ENCODE measurements at regions not wholly inside any gene's neighbourhood (a gene's known extent, or its start where the extent isn't known, plus 50 kb on each side); places are given as distances from the start of the nearest gene placed in this dataset.
"Not testable (repeated sequence)": the region's sequence is repeated elsewhere in the genome, so short reads cannot be mapped to it uniquely, and the experiment has no call there.

DNA sequence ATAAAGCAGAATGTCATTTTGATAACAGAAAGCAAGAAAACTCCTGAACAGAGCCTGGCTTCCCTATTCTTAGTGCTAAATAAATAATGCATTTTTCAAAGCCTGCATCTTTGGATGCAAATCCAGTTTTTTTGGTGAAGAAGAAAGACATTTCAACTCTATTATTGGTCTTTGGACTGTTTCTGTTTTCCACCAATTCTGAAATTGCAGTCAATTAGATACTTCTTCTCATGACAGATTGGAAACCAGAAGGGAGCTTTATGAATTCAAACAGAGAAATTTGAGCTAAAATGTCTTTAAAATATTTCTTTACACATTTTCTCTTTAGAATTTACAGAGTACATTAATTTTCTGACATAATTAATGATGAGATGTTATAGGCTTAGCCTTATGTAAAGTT lies 189.8 kb downstream of the YTHDC2 start:
- Histone ChIP-seq H3F3A (ENCODE audit: control insufficient read depth, insufficient read depth) (no peaks in the 10 kb centered on the region), H3K4me1 (ENCODE audit: control insufficient read depth, low read length) (no peaks in the 10 kb centered on the region), H3K4me3 (ENCODE audit: low read length) (no peak overlapping the region), H3K36me3 (ENCODE audit: control insufficient read depth, low read length) (no peaks in the 10 kb centered on the region), H3K9me2 (replicated peaks; ENCODE audit: control insufficient read depth, low read length) (no peaks in the 10 kb centered on the region), H3K4me2 (ENCODE audit: low read length) (no peak overlapping the region), H4K20me1 (ENCODE audit: control insufficient read depth, insufficient read depth, low read depth, low read length) (no peaks in the 10 kb centered on the region), H3K79me2 (ENCODE audit: control insufficient read depth, low read length) (no peaks in the 10 kb centered on the region), H3K27ac (ENCODE audit: low read depth, low read length) (no peak overlapping the region), H3K9me3 (ENCODE audit: control insufficient read depth, insufficient read depth, low read length) (no peaks in the 10 kb centered on the region), H3K27me3 (ENCODE audit: control insufficient read depth, low read length) (no peaks in the 10 kb centered on the region)
- no peak for TF ChIP-seq EZH2phosphoT487 (IDR thresholded peaks at IDR 0.05; ENCODE audit: borderline replicate concordance, low read length)
- TF ChIP-seq, protein P1, sequence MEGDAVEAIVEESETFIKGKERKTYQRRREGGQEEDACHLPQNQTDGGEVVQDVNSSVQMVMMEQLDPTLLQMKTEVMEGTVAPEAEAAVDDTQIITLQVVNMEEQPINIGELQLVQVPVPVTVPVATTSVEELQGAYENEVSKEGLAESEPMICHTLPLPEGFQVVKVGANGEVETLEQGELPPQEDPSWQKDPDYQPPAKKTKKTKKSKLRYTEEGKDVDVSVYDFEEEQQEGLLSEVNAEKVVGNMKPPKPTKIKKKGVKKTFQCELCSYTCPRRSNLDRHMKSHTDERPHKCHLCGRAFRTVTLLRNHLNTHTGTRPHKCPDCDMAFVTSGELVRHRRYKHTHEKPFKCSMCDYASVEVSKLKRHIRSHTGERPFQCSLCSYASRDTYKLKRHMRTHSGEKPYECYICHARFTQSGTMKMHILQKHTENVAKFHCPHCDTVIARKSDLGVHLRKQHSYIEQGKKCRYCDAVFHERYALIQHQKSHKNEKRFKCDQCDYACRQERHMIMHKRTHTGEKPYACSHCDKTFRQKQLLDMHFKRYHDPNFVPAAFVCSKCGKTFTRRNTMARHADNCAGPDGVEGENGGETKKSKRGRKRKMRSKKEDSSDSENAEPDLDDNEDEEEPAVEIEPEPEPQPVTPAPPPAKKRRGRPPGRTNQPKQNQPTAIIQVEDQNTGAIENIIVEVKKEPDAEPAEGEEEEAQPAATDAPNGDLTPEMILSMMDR (IDR thresholded peaks at IDR 0.05; ENCODE audit: low read depth, low read length, poor library complexity, severe bottlenecking) = no peak

DNA sequence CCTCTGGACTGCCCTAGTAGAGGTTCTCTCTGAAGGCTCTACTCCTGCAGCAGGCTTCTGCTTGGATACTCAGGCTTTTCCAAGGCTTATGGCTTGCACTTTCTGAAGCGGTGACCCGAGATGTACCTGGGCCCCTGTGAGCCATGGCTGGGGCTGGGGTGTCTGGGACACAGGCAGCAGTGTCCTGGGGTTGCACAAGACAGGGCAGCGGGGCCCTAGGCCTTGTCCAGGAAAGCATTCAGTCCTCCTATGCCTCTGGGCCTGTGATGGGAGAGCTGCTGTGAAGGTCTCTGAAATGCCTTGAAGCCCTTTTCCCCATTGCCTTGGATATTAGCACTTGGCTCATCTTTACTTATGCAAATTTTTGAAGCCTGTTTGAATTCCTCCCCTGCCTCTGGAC lies 192.2 kb downstream of the YTHDC2 start:
- Histone ChIP-seq H3F3A (ENCODE audit: control insufficient read depth, insufficient read depth) (no peaks in the 10 kb centered on the region), H3K27ac (ENCODE audit: low read depth, low read length) (no peak overlapping the region), H3K4me1 (ENCODE audit: control insufficient read depth, low read length) (no peaks in the 10 kb centered on the region)

DNA sequence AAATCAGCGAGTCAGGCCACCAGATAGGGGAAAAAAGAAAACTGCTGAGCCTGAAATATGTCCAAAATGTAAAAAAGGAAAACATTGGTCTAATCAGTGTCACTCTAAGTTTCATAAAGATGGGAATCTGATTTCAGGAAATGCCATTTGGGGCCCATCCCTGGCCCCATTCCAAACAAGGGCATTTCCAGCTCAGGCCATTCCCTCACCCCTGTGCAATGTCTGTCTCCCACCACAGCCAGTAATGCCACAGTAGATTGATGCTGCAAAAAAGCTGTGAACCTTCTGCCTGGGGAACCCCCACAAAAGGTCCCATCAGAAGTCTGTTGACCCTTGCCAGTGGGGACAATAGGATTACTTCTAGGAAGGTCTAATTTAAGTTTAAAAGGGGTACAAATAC lies 199.6 kb downstream of the YTHDC2 start:
- Histone ChIP-seq H3K9me3 (ENCODE audit: control insufficient read depth, insufficient read depth, low read length) (no peaks in the 10 kb centered on the region), H3K36me3 (ENCODE audit: control insufficient read depth, low read length) (no peaks in the 10 kb centered on the region), H3K4me1 (ENCODE audit: control insufficient read depth, low read length) (no peaks in the 10 kb centered on the region), H4K20me1 (ENCODE audit: control insufficient read depth, insufficient read depth, low read depth, low read length) (no peaks in the 10 kb centered on the region), H3F3A (ENCODE audit: control insufficient read depth, insufficient read depth) (no peaks in the 10 kb centered on the region), H3K4me3 (ENCODE audit: low read length) (no peak overlapping the region), H3K27me3 (ENCODE audit: control insufficient read depth, low read length) (no peaks in the 10 kb centered on the region), H3K27ac (ENCODE audit: low read depth, low read length) (no peak overlapping the region), H3K4me2 (ENCODE audit: low read length) (no peak overlapping the region), H3K79me2 (ENCODE audit: control insufficient read depth, low read length) (no peaks in the 10 kb centered on the region), H3K9me2 (replicated peaks; ENCODE audit: control insufficient read depth, low read length) (no peaks in the 10 kb centered on the region)
- no peak for TF ChIP-seq EZH2phosphoT487 (IDR thresholded peaks at IDR 0.05; ENCODE audit: borderline replicate concordance, low read length)
- TF ChIP-seq, protein P1 (IDR thresholded peaks at IDR 0.05; ENCODE audit: low read depth, low read length, poor library complexity, severe bottlenecking) = no peak

More for the DNA sequence above, 192.2 kb downstream of the YTHDC2 start:
- no peaks in the 10 kb centered on the region for H3K9me3 ChIP-seq (ENCODE audit: control insufficient read depth, insufficient read depth, low read length)
- TF ChIP-seq, protein P1 (IDR thresholded peaks at IDR 0.05; ENCODE audit: low read depth, low read length, poor library complexity, severe bottlenecking) = no peak
- TF ChIP-seq EZH2phosphoT487 (IDR thresholded peaks at IDR 0.05; ENCODE audit: borderline replicate concordance, low read length) = no peak
- H3K4me2 ChIP-seq (ENCODE audit: low read length) = no peak overlapping the region
- no peaks in the 10 kb centered on the region for H3K9me2 ChIP-seq (replicated peaks; ENCODE audit: control insufficient read depth, low read length)
- H3K36me3 ChIP-seq (ENCODE audit: control insufficient read depth, low read length) = no peaks in the 10 kb centered on the region
- no peaks in the 10 kb centered on the region for H3K27me3 ChIP-seq (ENCODE audit: control insufficient read depth, low read length)
- H4K20me1 ChIP-seq (ENCODE audit: control insufficient read depth, insufficient read depth, low read depth, low read length) = no peaks in the 10 kb centered on the region
- H3K4me3 ChIP-seq (ENCODE audit: low read length) = no peak overlapping the region
- no peaks in the 10 kb centered on the region for H3K79me2 ChIP-seq (ENCODE audit: control insufficient read depth, low read length)

DNA sequence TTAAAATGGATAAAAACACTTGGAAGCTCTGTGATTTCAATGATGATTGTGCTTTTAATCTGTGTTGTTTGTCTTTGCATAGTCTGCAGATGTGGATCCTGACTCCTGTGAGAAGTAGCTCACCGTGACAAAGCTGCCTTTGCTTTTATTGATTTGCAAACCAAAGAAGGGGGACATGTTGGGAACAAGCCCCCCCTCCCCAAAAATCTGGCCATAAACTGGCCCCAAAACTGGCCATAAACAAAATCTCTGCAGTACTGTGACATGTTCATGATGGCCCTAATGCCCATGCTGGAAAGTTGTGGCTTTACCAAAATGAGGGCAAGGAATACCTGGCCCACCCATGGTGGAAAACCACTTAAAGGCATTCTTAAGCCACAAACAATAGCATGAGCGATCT lies 202.4 kb downstream of the YTHDC2 start:
- not testable (repeated sequence) for H3K4me3 ChIP-seq (ENCODE audit: low read length); H3K4me1 ChIP-seq (ENCODE audit: control insufficient read depth, low read length); H3F3A ChIP-seq (ENCODE audit: control insufficient read depth, insufficient read depth); H4K20me1 ChIP-seq (ENCODE audit: control insufficient read depth, insufficient read depth, low read depth, low read length); H3K4me2 ChIP-seq (ENCODE audit: low read length); H3K9me2 ChIP-seq (replicated peaks; ENCODE audit: control insufficient read depth, low read length); H3K79me2 ChIP-seq (ENCODE audit: control insufficient read depth, low read length); H3K9me3 ChIP-seq (ENCODE audit: control insufficient read depth, insufficient read depth, low read length); H3K27me3 ChIP-seq (ENCODE audit: control insufficient read depth, low read length); H3K36me3 ChIP-seq (ENCODE audit: control insufficient read depth, low read length); H3K27ac ChIP-seq (ENCODE audit: low read depth, low read length)
